A673 (cell line): ENCODE measurements at regions not wholly inside any gene's neighbourhood (a gene's known extent, or its start where the extent isn't known, plus 50 kb on each side); places are given as distances from the start of the nearest gene placed in this dataset.

ENCODE experiments used
- CTCF ChIP-seq: fragments of 300-800, 200-600 bp; sonication (generic); conservative IDR thresholded peaks from 2 replicates; pipeline ENCODE4 v1.5.1; 2017; ENCODE audit warnings: low read depth, mild to moderate bottlenecking, antibody characterized with exemption, low read length, moderate library complexity, mixed read lengths
- EZH2 ChIP-seq: fragments of 200-600 bp; sonication (generic); IDR thresholded peaks from 2 replicates; pipeline ENCODE4 v1.6.1; 2017; ENCODE audit warnings: borderline replicate concordance, low read depth, mild to moderate bottlenecking, mixed read lengths, antibody characterized with exemption, low read length; ENCODE audit not compliant: poor library complexity, severe bottlenecking

DNA sequence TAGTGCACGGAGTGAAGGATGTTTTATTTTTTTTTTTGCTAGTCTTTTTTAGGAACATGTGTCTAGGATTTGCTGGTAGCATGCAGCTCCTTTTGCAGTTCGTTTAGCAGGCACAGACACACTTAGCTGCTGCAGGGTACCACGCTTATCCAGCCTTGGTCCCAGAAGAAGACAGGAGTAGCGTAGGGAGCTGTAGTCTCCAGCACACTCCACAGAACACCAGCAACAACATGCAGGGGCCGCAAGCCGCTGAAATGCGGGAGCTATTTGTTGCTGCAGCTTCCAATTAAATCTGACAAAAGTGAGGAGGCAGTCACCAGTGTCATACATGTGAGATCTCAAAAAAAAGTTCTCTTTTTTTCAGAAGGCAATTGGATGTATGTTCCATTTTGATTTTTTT is 486.2 kb upstream of the KLF6 start:
- TF ChIP-seq CTCF (no peak), EZH2 (no peak)
